PC-3 (cell line): ENCODE measurements at regions not wholly inside any gene's neighbourhood (a gene's known extent, or its start where the extent isn't known, plus 50 kb on each side); places are given as distances from the start of the nearest gene placed in this dataset.

Source experiments
- EZH2phosphoT487 ChIP-seq: fragments of 300-600 bp; sonication (generic); IDR thresholded peaks from 2 replicates; pipeline ENCODE4 v1.6.1; 2018; ENCODE audit warnings: mild to moderate bottlenecking, antibody characterized with exemption, low read length, borderline replicate concordance
- TF ChIP-seq, protein P1 (sequence below): fragments of 300-600 bp; sonication (generic); conservative IDR thresholded peaks from 2 replicates; pipeline ENCODE4 v1.5.1; 2017; ENCODE audit warnings: antibody characterized with exemption, low read depth, mild to moderate bottlenecking, low read length

DNA sequence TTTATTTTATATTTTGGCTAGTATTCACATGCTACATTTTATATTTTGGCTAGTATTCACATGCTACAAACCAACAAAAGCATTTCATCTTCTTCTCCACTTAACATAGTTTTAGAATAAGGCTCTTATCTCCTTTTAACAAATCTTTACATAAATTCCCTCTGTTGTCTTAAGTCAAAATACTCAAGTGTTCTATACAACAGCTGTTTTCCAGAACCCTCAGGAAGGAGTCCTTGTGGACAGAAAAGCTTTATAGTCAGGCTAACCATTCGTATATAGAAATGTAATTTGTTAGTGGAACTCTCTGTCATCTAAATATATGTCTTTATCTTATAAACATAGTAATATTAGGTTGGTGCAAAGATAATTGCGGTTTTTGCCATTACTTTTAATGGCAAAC is 191.0 kb upstream of the FLRT2 start:
- TF ChIP-seq, protein P1, sequence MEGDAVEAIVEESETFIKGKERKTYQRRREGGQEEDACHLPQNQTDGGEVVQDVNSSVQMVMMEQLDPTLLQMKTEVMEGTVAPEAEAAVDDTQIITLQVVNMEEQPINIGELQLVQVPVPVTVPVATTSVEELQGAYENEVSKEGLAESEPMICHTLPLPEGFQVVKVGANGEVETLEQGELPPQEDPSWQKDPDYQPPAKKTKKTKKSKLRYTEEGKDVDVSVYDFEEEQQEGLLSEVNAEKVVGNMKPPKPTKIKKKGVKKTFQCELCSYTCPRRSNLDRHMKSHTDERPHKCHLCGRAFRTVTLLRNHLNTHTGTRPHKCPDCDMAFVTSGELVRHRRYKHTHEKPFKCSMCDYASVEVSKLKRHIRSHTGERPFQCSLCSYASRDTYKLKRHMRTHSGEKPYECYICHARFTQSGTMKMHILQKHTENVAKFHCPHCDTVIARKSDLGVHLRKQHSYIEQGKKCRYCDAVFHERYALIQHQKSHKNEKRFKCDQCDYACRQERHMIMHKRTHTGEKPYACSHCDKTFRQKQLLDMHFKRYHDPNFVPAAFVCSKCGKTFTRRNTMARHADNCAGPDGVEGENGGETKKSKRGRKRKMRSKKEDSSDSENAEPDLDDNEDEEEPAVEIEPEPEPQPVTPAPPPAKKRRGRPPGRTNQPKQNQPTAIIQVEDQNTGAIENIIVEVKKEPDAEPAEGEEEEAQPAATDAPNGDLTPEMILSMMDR, result no peak
- no peak for TF ChIP-seq EZH2phosphoT487
